ENCODE measurements at regions not wholly inside any gene's neighbourhood (a gene's known extent, or its start where the extent isn't known, plus 50 kb on each side); places are given as distances from the start of the nearest gene placed in this dataset.

DNA sequence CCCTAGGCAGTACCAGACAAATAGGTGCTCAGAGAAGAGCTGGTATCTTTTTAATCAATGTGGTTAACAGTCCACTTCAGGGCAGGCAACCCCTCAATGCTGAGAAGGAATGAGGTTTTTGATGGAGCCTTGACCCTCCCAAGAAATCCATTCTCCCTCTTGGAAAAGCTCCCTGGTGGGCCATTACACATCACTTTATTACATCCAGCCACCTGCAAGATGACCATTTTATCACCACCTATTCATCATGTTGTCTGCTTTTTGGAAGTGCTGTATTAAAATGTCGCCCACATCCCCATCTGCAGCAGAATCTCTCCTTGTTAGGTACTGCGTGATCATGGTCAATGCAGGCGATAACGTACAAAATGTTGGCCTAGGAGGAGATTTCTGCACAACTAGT lies 614.7 kb upstream of the TMEM132C start:
- ATAC-seq (no peak), DNase-seq (ENCODE audit: low spot score) (no peak)
- peaks cover 59% of the 10 kb centered on the region for H3K36me3 Mint-ChIP-seq (ENCODE audit: low read depth)
- no peak overlapping the region for H3K4me2 ChIP-seq
- H3K79me2 ChIP-seq (replicated peaks; ENCODE audit: insufficient read depth), result no peaks in the 10 kb centered on the region
- no peaks in the 10 kb centered on the region for H4K20me1 ChIP-seq (replicated peaks; ENCODE audit: insufficient read depth)
- H3K9me2 ChIP-seq (ENCODE audit: insufficient read depth), result no peaks in the 10 kb centered on the region; the same call in 1 of the 2 replicates
- H2AFZ ChIP-seq, result no peak overlapping the region
- H3K9me3 Mint-ChIP-seq, result peaks cover 100% of the 10 kb centered on the region
- no peak overlapping the region for H3K4me3 ChIP-seq
- H3K27ac ChIP-seq (ENCODE audit: low read depth), result no peak overlapping the region
- H3K27me3 ChIP-seq (ENCODE audit: insufficient read depth), result no peaks in the 10 kb centered on the region
- no peaks in the 10 kb centered on the region for H3F3A ChIP-seq (replicated peaks; ENCODE audit: low read depth)
- no peaks in the 10 kb centered on the region for H3K4me1 Mint-ChIP-seq
- TF ChIP-seq, protein P1, sequence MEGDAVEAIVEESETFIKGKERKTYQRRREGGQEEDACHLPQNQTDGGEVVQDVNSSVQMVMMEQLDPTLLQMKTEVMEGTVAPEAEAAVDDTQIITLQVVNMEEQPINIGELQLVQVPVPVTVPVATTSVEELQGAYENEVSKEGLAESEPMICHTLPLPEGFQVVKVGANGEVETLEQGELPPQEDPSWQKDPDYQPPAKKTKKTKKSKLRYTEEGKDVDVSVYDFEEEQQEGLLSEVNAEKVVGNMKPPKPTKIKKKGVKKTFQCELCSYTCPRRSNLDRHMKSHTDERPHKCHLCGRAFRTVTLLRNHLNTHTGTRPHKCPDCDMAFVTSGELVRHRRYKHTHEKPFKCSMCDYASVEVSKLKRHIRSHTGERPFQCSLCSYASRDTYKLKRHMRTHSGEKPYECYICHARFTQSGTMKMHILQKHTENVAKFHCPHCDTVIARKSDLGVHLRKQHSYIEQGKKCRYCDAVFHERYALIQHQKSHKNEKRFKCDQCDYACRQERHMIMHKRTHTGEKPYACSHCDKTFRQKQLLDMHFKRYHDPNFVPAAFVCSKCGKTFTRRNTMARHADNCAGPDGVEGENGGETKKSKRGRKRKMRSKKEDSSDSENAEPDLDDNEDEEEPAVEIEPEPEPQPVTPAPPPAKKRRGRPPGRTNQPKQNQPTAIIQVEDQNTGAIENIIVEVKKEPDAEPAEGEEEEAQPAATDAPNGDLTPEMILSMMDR (conservative IDR thresholded peaks at IDR 0.05; ENCODE audit: low read depth in 2 of 2), result no peak
- TF ChIP-seq, protein P2, sequence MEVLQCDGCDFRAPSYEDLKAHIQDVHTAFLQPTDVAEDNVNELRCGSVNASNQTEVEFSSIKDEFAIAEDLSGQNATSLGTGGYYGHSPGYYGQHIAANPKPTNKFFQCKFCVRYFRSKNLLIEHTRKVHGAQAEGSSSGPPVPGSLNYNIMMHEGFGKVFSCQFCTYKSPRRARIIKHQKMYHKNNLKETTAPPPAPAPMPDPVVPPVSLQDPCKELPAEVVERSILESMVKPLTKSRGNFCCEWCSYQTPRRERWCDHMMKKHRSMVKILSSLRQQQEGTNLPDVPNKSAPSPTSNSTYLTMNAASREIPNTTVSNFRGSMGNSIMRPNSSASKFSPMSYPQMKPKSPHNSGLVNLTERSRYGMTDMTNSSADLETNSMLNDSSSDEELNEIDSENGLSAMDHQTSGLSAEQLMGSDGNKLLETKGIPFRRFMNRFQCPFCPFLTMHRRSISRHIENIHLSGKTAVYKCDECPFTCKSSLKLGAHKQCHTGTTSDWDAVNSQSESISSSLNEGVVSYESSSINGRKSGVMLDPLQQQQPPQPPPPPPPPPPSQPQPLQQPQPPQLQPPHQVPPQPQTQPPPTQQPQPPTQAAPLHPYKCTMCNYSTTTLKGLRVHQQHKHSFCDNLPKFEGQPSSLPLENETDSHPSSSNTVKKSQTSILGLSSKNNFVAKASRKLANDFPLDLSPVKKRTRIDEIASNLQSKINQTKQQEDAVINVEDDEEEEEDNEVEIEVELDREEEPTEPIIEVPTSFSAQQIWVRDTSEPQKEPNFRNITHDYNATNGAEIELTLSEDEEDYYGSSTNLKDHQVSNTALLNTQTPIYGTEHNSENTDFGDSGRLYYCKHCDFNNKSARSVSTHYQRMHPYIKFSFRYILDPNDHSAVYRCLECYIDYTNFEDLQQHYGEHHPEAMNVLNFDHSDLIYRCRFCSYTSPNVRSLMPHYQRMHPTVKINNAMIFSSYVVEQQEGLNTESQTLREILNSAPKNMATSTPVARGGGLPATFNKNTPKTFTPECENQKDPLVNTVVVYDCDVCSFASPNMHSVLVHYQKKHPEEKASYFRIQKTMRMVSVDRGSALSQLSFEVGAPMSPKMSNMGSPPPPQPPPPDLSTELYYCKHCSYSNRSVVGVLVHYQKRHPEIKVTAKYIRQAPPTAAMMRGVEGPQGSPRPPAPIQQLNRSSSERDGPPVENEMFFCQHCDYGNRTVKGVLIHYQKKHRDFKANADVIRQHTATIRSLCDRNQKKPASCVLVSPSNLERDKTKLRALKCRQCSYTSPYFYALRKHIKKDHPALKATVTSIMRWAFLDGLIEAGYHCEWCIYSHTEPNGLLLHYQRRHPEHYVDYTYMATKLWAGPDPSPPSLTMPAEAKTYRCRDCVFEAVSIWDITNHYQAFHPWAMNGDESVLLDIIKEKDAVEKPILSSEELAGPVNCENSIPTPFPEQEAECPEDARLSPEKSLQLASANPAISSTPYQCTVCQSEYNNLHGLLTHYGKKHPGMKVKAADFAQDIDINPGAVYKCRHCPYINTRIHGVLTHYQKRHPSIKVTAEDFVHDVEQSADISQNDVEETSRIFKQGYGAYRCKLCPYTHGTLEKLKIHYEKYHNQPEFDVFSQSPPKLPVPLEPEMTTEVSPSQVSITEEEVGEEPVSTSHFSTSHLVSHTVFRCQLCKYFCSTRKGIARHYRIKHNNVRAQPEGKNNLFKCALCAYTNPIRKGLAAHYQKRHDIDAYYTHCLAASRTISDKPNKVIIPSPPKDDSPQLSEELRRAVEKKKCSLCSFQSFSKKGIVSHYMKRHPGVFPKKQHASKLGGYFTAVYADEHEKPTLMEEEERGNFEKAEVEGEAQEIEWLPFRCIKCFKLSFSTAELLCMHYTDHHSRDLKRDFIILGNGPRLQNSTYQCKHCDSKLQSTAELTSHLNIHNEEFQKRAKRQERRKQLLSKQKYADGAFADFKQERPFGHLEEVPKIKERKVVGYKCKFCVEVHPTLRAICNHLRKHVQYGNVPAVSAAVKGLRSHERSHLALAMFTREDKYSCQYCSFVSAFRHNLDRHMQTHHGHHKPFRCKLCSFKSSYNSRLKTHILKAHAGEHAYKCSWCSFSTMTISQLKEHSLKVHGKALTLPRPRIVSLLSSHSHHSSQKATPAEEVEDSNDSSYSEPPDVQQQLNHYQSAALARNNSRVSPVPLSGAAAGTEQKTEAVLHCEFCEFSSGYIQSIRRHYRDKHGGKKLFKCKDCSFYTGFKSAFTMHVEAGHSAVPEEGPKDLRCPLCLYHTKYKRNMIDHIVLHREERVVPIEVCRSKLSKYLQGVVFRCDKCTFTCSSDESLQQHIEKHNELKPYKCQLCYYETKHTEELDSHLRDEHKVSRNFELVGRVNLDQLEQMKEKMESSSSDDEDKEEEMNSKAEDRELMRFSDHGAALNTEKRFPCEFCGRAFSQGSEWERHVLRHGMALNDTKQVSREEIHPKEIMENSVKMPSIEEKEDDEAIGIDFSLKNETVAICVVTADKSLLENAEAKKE (CRISPR knock-in tag; IDR thresholded peaks at IDR 0.05), result no peak
- no peak for TF ChIP-seq ZNF331 (CRISPR knock-in tag; IDR thresholded peaks at IDR 0.05; ENCODE audit: low read depth)
- no peak for TF ChIP-seq JUNB (IDR thresholded peaks at IDR 0.05; ENCODE audit: unreplicated experiment)
- no peak for TF ChIP-seq EZH2 (IDR thresholded peaks at IDR 0.05; ENCODE audit: low read depth, unreplicated experiment)
- TF ChIP-seq POLR2AphosphoS5 (IDR thresholded peaks at IDR 0.05; ENCODE audit: low read depth), result no peak
- peaks cover 2% of the 10 kb centered on the region for H3K27me3 Mint-ChIP-seq (ENCODE audit: insufficient read depth, low read depth, poor library complexity)
- no peak overlapping the region for H3K27ac Mint-ChIP-seq
- no peak overlapping the region for H3K4me3 Mint-ChIP-seq
- no peaks in the 10 kb centered on the region for H3K4me1 ChIP-seq (ENCODE audit: insufficient read depth)
- H3K36me3 ChIP-seq (ENCODE audit: insufficient read depth), result no peaks in the 10 kb centered on the region
